Right cardiac atrium (tissue), 5 donors: ENCODE measurements at regions not wholly inside any gene's neighbourhood (a gene's known extent, or its start where the extent isn't known, plus 50 kb on each side); places are given as distances from the start of the nearest gene placed in this dataset.

Source experiments
- ATAC-seq, 2 donors: fragments of 200-7000 bp; cut with Tn5 transposase; one replicate each; pipeline versions ENCODE4 v1.8.0 to v1.9.1; 2020; ENCODE audit warnings: moderate library complexity in 2 of 2, mild to moderate bottlenecking in 1 of 2
- DNase-seq, 3 donors: peaks; one replicate each; pipeline ENCODE4 v3.0.0-alpha.2; 2020
- H3K27ac ChIP-seq: one replicate; pipeline ENCODE4 v1.5.1; 2013; ENCODE audit warnings: mild to moderate bottlenecking, low read length, control low read depth, moderate library complexity
- H3K27me3 ChIP-seq: one replicate; pipeline ENCODE4 v1.6.1; 2013; ENCODE audit not compliant: control insufficient read depth, insufficient read depth
- H3K4me1 ChIP-seq: one replicate; pipeline ENCODE4 v1.6.1; 2013; ENCODE audit warnings: low read length; ENCODE audit not compliant: control insufficient read depth, insufficient read depth
- H3K4me3 ChIP-seq: one replicate; pipeline ENCODE4 v1.5.1; 2013; ENCODE audit warnings: low read length, control low read depth
- H3K9me3 ChIP-seq: one replicate; pipeline ENCODE4 v1.6.1; 2013; ENCODE audit warnings: low read length; ENCODE audit not compliant: control insufficient read depth
- WGBS: extraction: QIAGEN DNeasy Blood & Tissue Kit; methylation state at CpG from one replicate; pipeline ENCODE4 v1.1.7; 2013; 5-methylcytosine and 5-hydroxymethylcytosine counted together
- intact Hi-C, 4 donors: fragments of 100-400 bp; cut with DNase I; formaldehyde crosslinking; loops; one replicate each; pipeline versions ENCODE4 v1.11.0 to v1.14.0; 2022 to 2023
- donor health status: healthy with polysubstance abuse.
- donor health status: DM: no; HTN: yes; CAD: no.
- donor health status: DM: no; HTN: no; CAD: no.
- donor health status: DM: no; HTN: yes; CAD: no; lungs with severe emphysema.
- donor health status: DM: yes; HTN: yes; CAD: no.

GRCh38 chr5:165940541-165940940 lies 2350.9 kb upstream of the WWC1 start:
- H3K27ac ChIP-seq: no peak overlapping the region
- no peaks in the 10 kb centered on the region for H3K9me3 ChIP-seq
- no peak for ATAC-seq
- no peak for DNase-seq
- no peak overlapping the region for H3K4me3 ChIP-seq
- 55% methylated on average over 4 of the region's 4 CpGs for WGBS
- H3K27me3 ChIP-seq: no peaks in the 10 kb centered on the region
- H3K4me1 ChIP-seq: no peaks in the 10 kb centered on the region
- intact Hi-C loops: no loop called here

- intact Hi-C loops: no loop called here
- no peaks in the 10 kb centered on the region for H3K27me3 ChIP-seq
- H3K27ac ChIP-seq: no peak overlapping the region
- H3K4me3 ChIP-seq: no peak overlapping the region
- H3K9me3 ChIP-seq: no peaks in the 10 kb centered on the region
- ATAC-seq (no peak), DNase-seq (no peak)
- no peaks in the 10 kb centered on the region for H3K4me1 ChIP-seq
- WGBS: 64% methylated on average over 2 of the region's 2 CpGs
Measured at GRCh38 chr5:165956854-165957253, 2334.6 kb upstream of the WWC1 start.

GRCh38 chr5:165981671-165982070 lies 2309.8 kb upstream of the WWC1 start:
- DNase-seq (no peak), ATAC-seq (no peak)
- Histone ChIP-seq H3K9me3 (no peaks in the 10 kb centered on the region), H3K27ac (no peak overlapping the region), H3K4me3 (no peak overlapping the region), H3K4me1 (no peaks in the 10 kb centered on the region), H3K27me3 (no peaks in the 10 kb centered on the region)
- 88% methylated on average over 2 of the region's 2 CpGs for WGBS
- intact Hi-C loops: no loop called here

GRCh38 chr5:165996201-165996875 lies 2295.1 kb upstream of the WWC1 start:
- intact Hi-C loops: no loop called here
- 20% methylated on average over 13 of the region's 13 CpGs for WGBS
- Histone ChIP-seq H3K27me3 (no peaks in the 10 kb centered on the region), H3K4me1 (no peaks in the 10 kb centered on the region), H3K9me3 (no peaks in the 10 kb centered on the region), H3K27ac (no peak overlapping the region), H3K4me3 (no peak overlapping the region)
- DNase-seq (no peak), ATAC-seq (no peak)

- H3K27ac ChIP-seq: no peak overlapping the region
- DNase-seq: no peak
- no peaks in the 10 kb centered on the region for H3K27me3 ChIP-seq
- intact Hi-C loops: no loop called here
- ATAC-seq: no peak
- WGBS: 82% methylated on average over 5 of the region's 5 CpGs
- no peaks in the 10 kb centered on the region for H3K4me1 ChIP-seq
- no peak overlapping the region for H3K4me3 ChIP-seq
- H3K9me3 ChIP-seq: no peaks in the 10 kb centered on the region
Measured at GRCh38 chr5:165999693-166000320, 2291.6 kb upstream of the WWC1 start.

GRCh38 chr5:166004006-166004405 lies 2287.4 kb upstream of the WWC1 start:
- no peaks in the 10 kb centered on the region for H3K27me3 ChIP-seq
- no peaks in the 10 kb centered on the region for H3K4me1 ChIP-seq
- ATAC-seq: no peak
- intact Hi-C loops: no loop called here
- H3K4me3 ChIP-seq: no peak overlapping the region
- no peak for DNase-seq
- no peak overlapping the region for H3K27ac ChIP-seq
- WGBS: 17% methylated on average over 2 of the region's 2 CpGs
- H3K9me3 ChIP-seq: no peaks in the 10 kb centered on the region

- intact Hi-C loops: no loop called here
- Histone ChIP-seq H3K27me3 (no peaks in the 10 kb centered on the region), H3K4me3 (no peak overlapping the region), H3K27ac (no peak overlapping the region), H3K9me3 (no peaks in the 10 kb centered on the region), H3K4me1 (no peaks in the 10 kb centered on the region)
- no peak for ATAC-seq
- WGBS: 52% methylated on average over 4 of the region's 4 CpGs
- DNase-seq: no peak
Measured at GRCh38 chr5:166013415-166013814, 2278.0 kb upstream of the WWC1 start.

- Histone ChIP-seq H3K27ac (no peak overlapping the region), H3K27me3 (no peaks in the 10 kb centered on the region), H3K9me3 (no peaks in the 10 kb centered on the region), H3K4me1 (no peaks in the 10 kb centered on the region), H3K4me3 (no peak overlapping the region)
- intact Hi-C loops: no loop called here
- 69% methylated on average over 2 of the region's 2 CpGs for WGBS
- ATAC-seq (no peak), DNase-seq (no peak)
Measured at GRCh38 chr5:166014256-166014655, 2277.2 kb upstream of the WWC1 start.

- H3K4me3 ChIP-seq: no peak overlapping the region
- H3K4me1 ChIP-seq: no peaks in the 10 kb centered on the region
- 69% methylated on average over 1 of the region's 1 CpG for WGBS
- intact Hi-C loops: no loop called here
- H3K27ac ChIP-seq: no peak overlapping the region
- DNase-seq (no peak), ATAC-seq (no peak)
- no peaks in the 10 kb centered on the region for H3K27me3 ChIP-seq
- H3K9me3 ChIP-seq: no peaks in the 10 kb centered on the region
Measured at GRCh38 chr5:166018716-166019115, 2272.7 kb upstream of the WWC1 start.

GRCh38 chr5:166022065-166022464 lies 2269.4 kb upstream of the WWC1 start:
- ATAC-seq: no peak
- Histone ChIP-seq H3K9me3 (no peaks in the 10 kb centered on the region), H3K27me3 (no peaks in the 10 kb centered on the region), H3K4me1 (no peaks in the 10 kb centered on the region), H3K27ac (no peak overlapping the region), H3K4me3 (no peak overlapping the region)
- no peak for DNase-seq
- intact Hi-C loops: no loop called here

- no peak overlapping the region for H3K4me3 ChIP-seq
- no peaks in the 10 kb centered on the region for H3K27me3 ChIP-seq
- DNase-seq: no peak
- no peaks in the 10 kb centered on the region for H3K9me3 ChIP-seq
- H3K27ac ChIP-seq: no peak overlapping the region
- ATAC-seq: no peak
- no peaks in the 10 kb centered on the region for H3K4me1 ChIP-seq
- intact Hi-C loops: no loop called here
Measured at GRCh38 chr5:166024970-166025369, 2266.5 kb upstream of the WWC1 start.

GRCh38 chr5:166027582-166027981 lies 2263.9 kb upstream of the WWC1 start:
- intact Hi-C loops: no loop called here
- Histone ChIP-seq H3K4me1 (no peaks in the 10 kb centered on the region), H3K4me3 (no peak overlapping the region), H3K27ac (no peak overlapping the region), H3K27me3 (no peaks in the 10 kb centered on the region), H3K9me3 (no peaks in the 10 kb centered on the region)
- DNase-seq: no peak
- WGBS: 97% methylated on average over 1 of the region's 1 CpG
- no peak for ATAC-seq
